ENCODE measurements at regions not wholly inside any gene's neighbourhood (a gene's known extent, or its start where the extent isn't known, plus 50 kb on each side); places are given as distances from the start of the nearest gene placed in this dataset.

GRCh38 chr3:66740260-66740659 is 239.4 kb upstream of the LRIG1 start:
- TF ChIP-seq CTCF (IDR thresholded peaks at IDR 0.05) = no peak
- TF ChIP-seq ZFX (IDR thresholded peaks at IDR 0.05; ENCODE audit: borderline replicate concordance) = no peak
